HG02970 (cell line): ENCODE measurements at regions not wholly inside any gene's neighbourhood (a gene's known extent, or its start where the extent isn't known, plus 50 kb on each side); places are given as distances from the start of the nearest gene placed in this dataset.
"Not testable (repeated sequence)": the region's sequence is repeated elsewhere in the genome, so short reads cannot be mapped to it uniquely, and the experiment has no call there.

Source experiments
- ATAC-seq: cut with Tn5 transposase; IDR thresholded peaks from one replicate; pipeline ENCODE4 v1.9.1; 2021; ENCODE audit warnings: mild to moderate bottlenecking, moderate library complexity, moderate number of reproducible peaks; ENCODE audit not compliant: unreplicated experiment, low FRiP score

- ATAC-seq: no peak
These were observed 1351.6 kb upstream of the NRXN1 start for GRCh38 chr2:52383541-52383940.

GRCh38 chr2:52369178-52369577, 1337.2 kb upstream of the NRXN1 start:
- no peak for ATAC-seq

DNA sequence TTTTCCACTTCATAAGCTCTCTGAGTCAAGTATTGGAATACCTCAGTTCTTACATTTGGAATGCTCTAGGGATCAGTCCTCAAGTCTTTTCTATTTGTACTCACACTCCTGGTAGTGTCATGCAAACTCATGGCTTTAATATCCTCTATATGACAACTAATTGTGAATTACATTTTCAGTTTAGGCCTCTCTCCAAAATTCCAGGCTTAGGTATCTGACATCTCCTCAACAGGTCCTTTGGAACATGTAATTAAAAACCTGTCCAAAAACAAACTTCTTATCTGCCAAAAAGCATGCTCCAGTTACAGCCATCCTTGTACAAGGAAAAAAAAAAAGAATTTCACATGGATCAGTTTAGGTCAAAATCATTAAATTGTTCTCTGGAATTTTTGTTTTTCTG, 1336.2 kb upstream of the NRXN1 start:
- ATAC-seq: no peak

GRCh38 chr2:52365946-52366345, 1334.0 kb upstream of the NRXN1 start:
- no peak for ATAC-seq

- no peak for ATAC-seq
These were observed 1324.6 kb upstream of the NRXN1 start for GRCh38 chr2:52356556-52356955.

- ATAC-seq: no peak
These were observed 1315.4 kb upstream of the NRXN1 start for GRCh38 chr2:52347292-52347691.

- ATAC-seq: no peak
These were observed 1313.7 kb upstream of the NRXN1 start for GRCh38 chr2:52345676-52346075.

GRCh38 chr2:52345082-52345481, 1313.2 kb upstream of the NRXN1 start:
- ATAC-seq: no peak

GRCh38 chr2:52343706-52344266, 1311.9 kb upstream of the NRXN1 start:
- ATAC-seq: no peak

DNA sequence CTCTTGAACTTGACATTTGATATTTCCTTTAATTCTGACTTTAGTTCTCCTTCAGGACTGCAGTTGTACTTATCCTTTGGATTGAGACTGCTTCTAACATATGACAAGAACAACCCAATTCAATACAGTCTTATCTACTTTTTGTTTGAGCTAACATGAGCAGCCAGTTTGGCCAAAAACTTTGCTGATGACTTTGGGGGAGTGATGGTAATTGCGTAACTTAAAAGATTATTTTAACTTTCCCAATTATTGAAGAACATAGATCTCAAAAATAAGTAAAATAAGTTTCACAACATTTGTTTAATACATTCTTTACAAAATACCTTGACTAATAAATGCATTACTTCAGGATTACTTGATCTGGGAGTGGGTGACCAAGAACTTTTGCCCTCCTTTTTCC, 1311.1 kb upstream of the NRXN1 start:
- ATAC-seq: no peak

GRCh38 chr2:52342458-52342857, 1310.5 kb upstream of the NRXN1 start:
- ATAC-seq: no peak

GRCh38 chr2:52341732-52342131, 1309.8 kb upstream of the NRXN1 start:
- ATAC-seq: no peak

DNA sequence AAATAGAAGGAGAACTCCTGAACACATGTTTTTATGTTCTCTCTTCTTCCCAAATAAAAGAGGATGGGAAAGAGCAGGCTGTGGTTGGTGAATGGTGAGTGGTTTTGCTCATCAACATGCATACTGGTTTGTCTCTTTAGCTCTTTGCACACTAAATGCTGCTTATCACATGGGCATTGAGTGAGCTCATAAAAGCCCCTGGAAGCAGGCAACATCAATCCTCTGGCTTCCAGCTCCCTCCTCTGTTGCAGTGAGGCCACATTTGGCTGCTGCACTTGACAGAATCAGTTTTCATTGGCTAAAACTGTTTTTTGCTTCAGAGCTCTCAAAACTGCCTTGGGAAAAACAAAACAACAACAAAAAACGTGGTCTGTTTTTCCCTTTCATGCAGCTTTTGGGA, 1308.2 kb upstream of the NRXN1 start:
- ATAC-seq: no peak

- ATAC-seq: not testable (repeated sequence)
These were observed 1305.9 kb upstream of the NRXN1 start for GRCh38 chr2:52337786-52338185.

GRCh38 chr2:52336951-52337350, 1305.0 kb upstream of the NRXN1 start:
- no peak for ATAC-seq

DNA sequence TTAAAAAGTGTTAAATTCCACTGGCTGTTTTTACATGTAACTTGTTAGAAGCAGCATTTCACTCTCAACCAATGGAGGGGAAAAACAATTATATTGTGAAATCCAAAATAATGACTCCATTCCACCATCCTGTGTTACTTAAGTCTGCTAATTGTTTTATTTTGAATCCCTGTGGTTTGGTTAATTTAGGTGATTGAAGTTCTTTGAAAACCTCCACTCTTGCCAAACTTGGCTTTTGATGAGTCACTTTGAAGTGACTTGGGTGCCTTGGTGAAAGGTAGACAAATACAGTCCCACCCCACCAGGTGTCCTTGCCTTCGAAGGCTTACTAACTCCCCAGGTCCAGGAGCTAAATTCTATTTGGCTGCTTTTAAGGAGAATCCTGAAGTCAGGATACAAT, 1303.8 kb upstream of the NRXN1 start:
- ATAC-seq: no peak

- no peak for ATAC-seq
These were observed 1302.3 kb upstream of the NRXN1 start for GRCh38 chr2:52334185-52334584.

DNA sequence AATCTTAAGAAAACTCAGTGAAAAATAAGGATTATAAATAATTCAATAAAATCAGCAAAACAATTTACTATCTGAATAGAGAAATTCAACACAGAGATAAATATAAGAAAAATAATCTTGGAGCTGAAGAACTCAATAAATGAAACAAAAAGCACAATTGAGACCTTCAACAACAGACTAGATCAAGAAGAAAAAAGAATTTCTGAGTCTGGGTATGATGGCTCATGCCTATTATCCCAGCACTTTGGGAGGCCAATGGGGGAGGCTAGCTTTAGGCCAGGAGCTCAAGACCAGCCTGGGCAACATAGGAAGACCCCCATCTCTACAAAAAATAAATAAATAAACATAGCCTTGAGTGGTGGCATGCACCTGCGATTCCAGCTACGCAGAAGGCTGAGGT, 1295.7 kb upstream of the NRXN1 start:
- ATAC-seq: no peak

DNA sequence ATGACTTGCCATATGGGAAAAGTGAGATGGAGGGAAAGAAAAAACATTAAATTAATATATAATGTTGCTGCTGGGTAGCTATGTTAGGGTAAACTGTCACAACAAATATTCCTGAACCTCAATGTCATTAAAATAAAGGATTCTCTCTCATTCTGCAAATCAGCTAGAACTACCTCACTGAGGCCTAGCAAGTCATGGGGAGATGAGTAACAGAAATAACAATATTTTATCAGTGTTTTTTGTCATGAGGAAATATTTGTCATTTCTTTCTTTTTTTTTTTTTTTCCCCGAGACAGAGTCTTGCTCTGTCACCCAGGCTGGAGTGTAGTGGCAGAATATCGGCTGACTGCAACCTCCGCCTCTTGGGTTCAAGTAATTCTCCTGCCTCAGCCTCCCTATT, 1282.3 kb upstream of the NRXN1 start:
- ATAC-seq: no peak

DNA sequence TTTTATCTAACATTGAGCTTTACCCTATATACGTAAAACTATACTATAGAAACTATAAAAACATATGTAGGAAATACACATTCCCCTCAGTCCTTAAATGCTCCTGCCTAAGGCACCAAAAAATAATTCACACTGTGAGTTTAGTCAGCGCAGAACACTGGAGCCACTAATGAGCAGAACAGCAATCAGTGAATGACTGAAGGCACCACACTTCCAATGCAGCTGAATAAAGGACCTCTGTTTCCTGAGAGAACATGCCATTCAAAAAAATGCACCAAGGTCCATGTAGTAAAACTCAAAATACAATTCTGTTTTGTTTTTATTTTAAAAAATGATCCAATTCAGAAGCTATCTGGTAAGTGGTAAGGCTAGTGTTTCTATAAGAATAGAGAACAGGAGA, 1280.6 kb upstream of the NRXN1 start:
- no peak for ATAC-seq

GRCh38 chr2:52311862-52312261, 1279.9 kb upstream of the NRXN1 start:
- ATAC-seq: no peak

DNA sequence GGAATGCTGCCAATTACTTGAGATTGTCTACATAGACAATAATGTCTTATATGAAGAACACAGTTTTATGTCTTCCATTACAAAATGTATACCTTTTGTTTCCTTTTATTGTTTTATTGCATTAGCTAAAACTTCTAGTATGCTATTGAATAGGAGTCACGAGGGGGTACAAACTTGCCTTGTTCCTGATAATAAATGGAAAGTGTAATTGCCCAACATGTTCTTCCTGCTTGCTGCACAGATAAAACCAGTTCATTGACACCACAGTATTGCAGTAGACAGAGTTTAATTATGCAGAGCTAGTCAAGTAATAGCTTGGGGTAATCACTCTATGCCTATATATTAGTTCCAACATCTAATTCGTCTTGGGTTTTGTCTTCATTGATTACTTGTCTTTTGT, 1276.2 kb upstream of the NRXN1 start:
- ATAC-seq: no peak

- ATAC-seq: no peak
These were observed 1262.7 kb upstream of the NRXN1 start for GRCh38 chr2:52294628-52295027.
